Hepatocyte (in vitro differentiated cells): ENCODE measurements at regions not wholly inside any gene's neighbourhood (a gene's known extent, or its start where the extent isn't known, plus 50 kb on each side); places are given as distances from the start of the nearest gene placed in this dataset.

Experiments used
- CTCF ChIP-seq: fragments of 200-600 bp; sonication (generic); IDR thresholded peaks from 2 replicates; pipeline ENCODE4 v1.5.1; 2016; ENCODE audit warnings: antibody characterized with exemption, mild to moderate bottlenecking; ENCODE audit not compliant: poor library complexity
- EZH2 ChIP-seq: fragments of 200-600 bp; sonication (generic); IDR thresholded peaks from 2 replicates; pipeline ENCODE4 v1.6.1; 2016; ENCODE audit warnings: antibody characterized with exemption, mild to moderate bottlenecking, borderline replicate concordance

GRCh38 chr18:45521777-45522176, 93.5 kb upstream of the SLC14A2 start:
- TF ChIP-seq CTCF (no peak), EZH2 (no peak)
